ENCODE measurements at regions not wholly inside any gene's neighbourhood (a gene's known extent, or its start where the extent isn't known, plus 50 kb on each side); places are given as distances from the start of the nearest gene placed in this dataset.

DNA sequence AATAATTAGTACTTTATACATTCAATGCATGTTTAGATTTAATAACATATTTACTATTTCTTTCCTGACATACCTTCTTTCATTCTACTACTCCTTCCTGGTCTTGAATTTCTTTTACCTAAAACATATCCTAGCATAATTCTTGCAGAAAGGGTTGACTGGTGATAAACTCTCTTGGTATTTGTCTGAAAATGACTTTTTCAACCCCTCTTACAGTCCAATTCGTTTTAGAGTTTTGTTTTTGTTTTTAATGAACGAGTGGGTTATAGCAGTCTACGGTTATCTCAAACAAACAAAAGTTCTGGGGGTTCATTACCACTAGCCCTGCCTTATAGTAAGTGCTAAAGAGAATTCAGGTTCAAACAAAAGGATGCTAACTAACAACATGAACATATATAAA, 69.6 kb upstream of the ALDH1B1 start:
- no peak for TF ChIP-seq CTCF (IDR thresholded peaks at IDR 0.05)
- Mint-ChIP-seq H3K9me3 (peaks cover 0 to 7% (median 3%) of the 10 kb centered on the region in 7 donors), H3K4me3 (no peak overlapping the region), H3K36me3 (no peaks in the 10 kb centered on the region), H3K4me1 (no peaks in the 10 kb centered on the region), H3K27ac (no peak overlapping the region), H3K27me3 (ENCODE audit: low read depth in 3 of 3) (peaks cover 2 to 3% (median 3%) of the 10 kb centered on the region in 3 donors)
- Histone ChIP-seq H3K9me3 (replicated peaks in 1 of 2; ENCODE audit: control insufficient read depth in 1 of 2, insufficient read depth in 1 of 2, low read length in 2 of 2) (no peaks in the 10 kb centered on the region), H3K9ac (ENCODE audit: insufficient read depth, low read length, poor library complexity, severe bottlenecking) (no peak overlapping the region), H2AFZ (ENCODE audit: insufficient read depth, low read depth, low read length, poor library complexity, severe bottlenecking) (no peak overlapping the region), H4K20me1 (ENCODE audit: insufficient read depth, low read length) (no peaks in the 10 kb centered on the region), H3K27ac (ENCODE audit: low read depth in 1 of 2, low read length in 2 of 2) (no peak overlapping the region), H3K27me3 (ENCODE audit: control insufficient read depth in 2 of 2, insufficient read depth in 2 of 2, low read length in 2 of 2) (no peaks in the 10 kb centered on the region), H3K4me2 (replicated peaks; ENCODE audit: extremely low read depth, low read length, poor library complexity, severe bottlenecking) (no peak overlapping the region), H3K4me3 (replicated peaks in 1 of 3; ENCODE audit: low read depth in 2 of 3, low read length in 3 of 3) (no peak overlapping the region), H3K4me1 (ENCODE audit: control insufficient read depth in 1 of 2, insufficient read depth in 2 of 2, low read length in 2 of 2) (no peaks in the 10 kb centered on the region), H3K79me2 (ENCODE audit: insufficient read depth, low read length) (no peaks in the 10 kb centered on the region), H3K36me3 (replicated peaks in 1 of 2; ENCODE audit: control insufficient read depth in 1 of 2, insufficient read depth in 2 of 2, low read length in 2 of 2) (no peaks in the 10 kb centered on the region)
- DNase-seq = no peak
- intact Hi-C loops (cut with micrococcal nuclease) = no loop called here
- WGBS (ENCODE audit: insufficient coverage) = no CpG with 5 or more reads among the region's 3 CpGs

GRCh38 chr9:38319496-38320173, 72.9 kb upstream of the ALDH1B1 start:
- Mint-ChIP-seq H3K4me3 (no peak overlapping the region), H3K4me1 (no peaks in the 10 kb centered on the region), H3K9me3 (peaks cover 0 to 7% (median 3%) of the 10 kb centered on the region in 7 donors), H3K27me3 (ENCODE audit: low read depth in 3 of 3) (peaks cover 2 to 7% (median 3%) of the 10 kb centered on the region in 3 donors), H3K36me3 (no peaks in the 10 kb centered on the region), H3K27ac (no peak overlapping the region)
- Histone ChIP-seq H3K36me3 (replicated peaks in 1 of 2; ENCODE audit: control insufficient read depth in 1 of 2, insufficient read depth in 2 of 2, low read length in 2 of 2) (no peaks in the 10 kb centered on the region), H4K20me1 (ENCODE audit: insufficient read depth, low read length) (no peaks in the 10 kb centered on the region), H2AFZ (ENCODE audit: insufficient read depth, low read depth, low read length, poor library complexity, severe bottlenecking) (no peak overlapping the region), H3K4me2 (replicated peaks; ENCODE audit: extremely low read depth, low read length, poor library complexity, severe bottlenecking) (no peak overlapping the region), H3K9me3 (replicated peaks in 1 of 2; ENCODE audit: control insufficient read depth in 1 of 2, insufficient read depth in 1 of 2, low read length in 2 of 2) (no peaks in the 10 kb centered on the region), H3K4me3 (replicated peaks in 1 of 3; ENCODE audit: low read depth in 2 of 3, low read length in 3 of 3) (no peak overlapping the region), H3K4me1 (ENCODE audit: control insufficient read depth in 1 of 2, insufficient read depth in 2 of 2, low read length in 2 of 2) (no peaks in the 10 kb centered on the region), H3K27ac (ENCODE audit: low read depth in 1 of 2, low read length in 2 of 2) (no peak overlapping the region), H3K79me2 (ENCODE audit: insufficient read depth, low read length) (no peaks in the 10 kb centered on the region), H3K27me3 (ENCODE audit: control insufficient read depth in 2 of 2, insufficient read depth in 2 of 2, low read length in 2 of 2) (no peaks in the 10 kb centered on the region), H3K9ac (ENCODE audit: insufficient read depth, low read length, poor library complexity, severe bottlenecking) (no peak overlapping the region)
- no CpG with 5 or more reads among the region's 5 CpGs for WGBS (ENCODE audit: insufficient coverage)
- intact Hi-C loops (cut with micrococcal nuclease) = no loop called here
- no peak for TF ChIP-seq CTCF (IDR thresholded peaks at IDR 0.05)
- no peak for DNase-seq

All from CD14-positive monocyte (primary cell).